OCI-LY1 (cell line): ENCODE measurements at regions not wholly inside any gene's neighbourhood (a gene's known extent, or its start where the extent isn't known, plus 50 kb on each side); places are given as distances from the start of the nearest gene placed in this dataset.
"Not testable (repeated sequence)": the region's sequence is repeated elsewhere in the genome, so short reads cannot be mapped to it uniquely, and the experiment has no call there.

ENCODE experiments used
- EZH2 ChIP-seq: fragments of 200-600 bp; sonication (generic), shearing (Covaris generic); IDR thresholded peaks from 2 replicates; pipeline ENCODE4 v1.8.0; 2017; ENCODE audit warnings: borderline replicate concordance, mixed run types, mild to moderate bottlenecking, antibody characterized with exemption, low read length, moderate library complexity, mixed read lengths
- TF ChIP-seq, protein P1 (sequence below): fragments of 200-600 bp; sonication (generic), shearing (Covaris generic); IDR thresholded peaks from 2 replicates; pipeline ENCODE4 v1.5.1; 2017; ENCODE audit warnings: mild to moderate bottlenecking, antibody characterized with exemption, low read length, moderate library complexity, mixed read lengths

GRCh38 chr3:143175940-143176894 lies 56.6 kb downstream of the CHST2 start:
- TF ChIP-seq, protein P1, sequence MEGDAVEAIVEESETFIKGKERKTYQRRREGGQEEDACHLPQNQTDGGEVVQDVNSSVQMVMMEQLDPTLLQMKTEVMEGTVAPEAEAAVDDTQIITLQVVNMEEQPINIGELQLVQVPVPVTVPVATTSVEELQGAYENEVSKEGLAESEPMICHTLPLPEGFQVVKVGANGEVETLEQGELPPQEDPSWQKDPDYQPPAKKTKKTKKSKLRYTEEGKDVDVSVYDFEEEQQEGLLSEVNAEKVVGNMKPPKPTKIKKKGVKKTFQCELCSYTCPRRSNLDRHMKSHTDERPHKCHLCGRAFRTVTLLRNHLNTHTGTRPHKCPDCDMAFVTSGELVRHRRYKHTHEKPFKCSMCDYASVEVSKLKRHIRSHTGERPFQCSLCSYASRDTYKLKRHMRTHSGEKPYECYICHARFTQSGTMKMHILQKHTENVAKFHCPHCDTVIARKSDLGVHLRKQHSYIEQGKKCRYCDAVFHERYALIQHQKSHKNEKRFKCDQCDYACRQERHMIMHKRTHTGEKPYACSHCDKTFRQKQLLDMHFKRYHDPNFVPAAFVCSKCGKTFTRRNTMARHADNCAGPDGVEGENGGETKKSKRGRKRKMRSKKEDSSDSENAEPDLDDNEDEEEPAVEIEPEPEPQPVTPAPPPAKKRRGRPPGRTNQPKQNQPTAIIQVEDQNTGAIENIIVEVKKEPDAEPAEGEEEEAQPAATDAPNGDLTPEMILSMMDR: not testable (repeated sequence)
- TF ChIP-seq EZH2: not testable (repeated sequence)
